Activated CD8-positive, alpha-beta T cell treated with anti-CD3 and anti-CD28 coated beads for 36 hours (primary cell): ENCODE measurements at regions not wholly inside any gene's neighbourhood (a gene's known extent, or its start where the extent isn't known, plus 50 kb on each side); places are given as distances from the start of the nearest gene placed in this dataset.
"Not testable (repeated sequence)": the region's sequence is repeated elsewhere in the genome, so short reads cannot be mapped to it uniquely, and the experiment has no call there.

Experiments used
- ATAC-seq: fragments of 200-7000 bp; cut with Tn5 transposase; one replicate; pipeline ENCODE4 v1.10.0; 2021; ENCODE audit warnings: mild to moderate bottlenecking, moderate library complexity
- CTCF ChIA-PET: fragments of 350-600 bp; sonication (Branson Sonifier 250); formaldehyde crosslinking; loops from one replicate; lab custom pipeline; 2021; ENCODE audit warnings: antibody characterized with exemption; lab: Charles Lee
- POLR2A ChIA-PET: fragments of 350-600 bp; sonication (Branson Sonifier 250); formaldehyde crosslinking; loops from one replicate; lab custom pipeline; 2021; ENCODE audit warnings: antibody characterized with exemption; lab: Charles Lee
- DNase-seq: peaks from one replicate; pipeline ENCODE4 v3.0.0-alpha.2; 2020
- H3K27ac Mint-ChIP-seq: one replicate; pipeline ENCODE4 v1.8.0; 2021; ENCODE audit warnings: mild to moderate bottlenecking, mixed read lengths
- H3K27me3 Mint-ChIP-seq: one replicate; pipeline ENCODE4 v1.8.0; 2021; ENCODE audit warnings: mixed read lengths
- H3K36me3 Mint-ChIP-seq: one replicate; pipeline ENCODE4 v1.8.0; 2021; ENCODE audit warnings: low read depth, mixed read lengths
- H3K4me1 Mint-ChIP-seq: one replicate; pipeline ENCODE4 v1.8.0; 2021; ENCODE audit warnings: low read depth, mixed read lengths
- H3K4me3 Mint-ChIP-seq: one replicate; pipeline ENCODE4 v1.8.0; 2021; ENCODE audit warnings: mild to moderate bottlenecking, moderate library complexity, mixed read lengths
- H3K9me3 Mint-ChIP-seq: one replicate; pipeline ENCODE4 v1.8.0; 2021; ENCODE audit warnings: mixed read lengths
- CTCF ChIP-seq: fragments of 200-600 bp; IDR thresholded peaks from one replicate; pipeline ENCODE4 v1.8.0; 2022; ENCODE audit warnings: antibody characterized with exemption, mild to moderate bottlenecking
- intact Hi-C: fragments of 100-400 bp; cut with micrococcal nuclease; formaldehyde crosslinking; loops from one replicate; pipeline ENCODE4 v1.10.0; 2022

GRCh38 chr4:26017531-26017930 lies 103.5 kb downstream of the SMIM20 start:
- ATAC-seq (no peak), DNase-seq (no peak)
- intact Hi-C loops = no loop called here
- CTCF ChIA-PET = interaction anchor here (2.0 to 2.2 kb wide), 2 partner anchors 30 to 393 kb away, joined by 4 to 6 read pairs; no protein-coding TSS in a partner anchor
- H3K36me3 Mint-ChIP-seq = no peaks in the 10 kb centered on the region
- POLR2A ChIA-PET = no interaction called here
- H3K27me3 Mint-ChIP-seq = peaks cover 30% of the 10 kb centered on the region
- no peaks in the 10 kb centered on the region for H3K9me3 Mint-ChIP-seq
- no peak for TF ChIP-seq CTCF
- H3K4me1 Mint-ChIP-seq = peaks cover 11% of the 10 kb centered on the region
- no peak overlapping the region for H3K27ac Mint-ChIP-seq
- no peak overlapping the region for H3K4me3 Mint-ChIP-seq

- CTCF ChIA-PET = interaction anchor here (2.0 to 2.2 kb wide), 2 partner anchors 30 to 393 kb away, joined by 4 to 6 read pairs; no protein-coding TSS in a partner anchor
- intact Hi-C loops, DNase-seq, H3K36me3 Mint-ChIP-seq, POLR2A ChIA-PET, H3K27ac Mint-ChIP-seq, H3K4me3 Mint-ChIP-seq, ATAC-seq, H3K9me3 Mint-ChIP-seq: not testable (repeated sequence)
- Mint-ChIP-seq H3K27me3 (peaks cover 28% of the 10 kb centered on the region), H3K4me1 (peaks cover 11% of the 10 kb centered on the region)
Observed at GRCh38 chr4:26017961-26018700, 104.1 kb downstream of the SMIM20 start.

GRCh38 chr4:26020083-26020668 lies 106.2 kb downstream of the SMIM20 start:
- POLR2A ChIA-PET = no interaction called here
- Mint-ChIP-seq H3K36me3 (no peaks in the 10 kb centered on the region), H3K9me3 (no peaks in the 10 kb centered on the region), H3K27ac (no peak overlapping the region), H3K27me3 (peaks cover 20% of the 10 kb centered on the region), H3K4me1 (peaks cover 11% of the 10 kb centered on the region), H3K4me3 (no peak overlapping the region)
- intact Hi-C loops = no loop called here
- peak; percentile 67 for DNase-seq
- peak; percentile 94 for ATAC-seq
- CTCF ChIA-PET = no interaction called here
- TF ChIP-seq CTCF = no peak

- no peak for TF ChIP-seq CTCF
- H3K27me3 Mint-ChIP-seq = peaks cover 20% of the 10 kb centered on the region
- DNase-seq (no peak), ATAC-seq (no peak)
- H3K9me3 Mint-ChIP-seq = no peaks in the 10 kb centered on the region
- CTCF ChIA-PET = no interaction called here
- intact Hi-C loops = no loop called here
- no peak overlapping the region for H3K27ac Mint-ChIP-seq
- POLR2A ChIA-PET = no interaction called here
- H3K36me3 Mint-ChIP-seq = no peaks in the 10 kb centered on the region
- H3K4me3 Mint-ChIP-seq = no peak overlapping the region
- peaks cover 11% of the 10 kb centered on the region for H3K4me1 Mint-ChIP-seq
Observed at GRCh38 chr4:26020881-26021280, 106.9 kb downstream of the SMIM20 start.

- ChIA-PET CTCF (no interaction called here), POLR2A (no interaction called here)
- Mint-ChIP-seq H3K36me3 (no peaks in the 10 kb centered on the region), H3K27ac (no peak overlapping the region), H3K4me3 (no peak overlapping the region), H3K9me3 (no peaks in the 10 kb centered on the region), H3K4me1 (peaks cover 11% of the 10 kb centered on the region), H3K27me3 (peaks cover 19% of the 10 kb centered on the region)
- TF ChIP-seq CTCF = no peak
- intact Hi-C loops = no loop called here
- DNase-seq (no peak), ATAC-seq (no peak)
Observed at GRCh38 chr4:26021417-26022345, 107.7 kb downstream of the SMIM20 start.
